GM19023 (cell line): ENCODE measurements at regions not wholly inside any gene's neighbourhood (a gene's known extent, or its start where the extent isn't known, plus 50 kb on each side); places are given as distances from the start of the nearest gene placed in this dataset.
"Not testable (repeated sequence)": the region's sequence is repeated elsewhere in the genome, so short reads cannot be mapped to it uniquely, and the experiment has no call there.

Source experiments
- ATAC-seq: cut with Tn5 transposase; IDR thresholded peaks from one replicate; pipeline ENCODE4 v1.9.1; 2021; ENCODE audit warnings: mild to moderate bottlenecking, moderate library complexity; ENCODE audit not compliant: unreplicated experiment

GRCh38 chr18:55996717-55997116, 408.7 kb upstream of the TCF4 start:
- ATAC-seq: no peak

GRCh38 chr18:55990186-55990585, 402.2 kb upstream of the TCF4 start:
- no peak for ATAC-seq

GRCh38 chr18:55988537-55988936, 400.5 kb upstream of the TCF4 start:
- no peak for ATAC-seq

GRCh38 chr18:55983433-55983832, 395.4 kb upstream of the TCF4 start:
- no peak for ATAC-seq

GRCh38 chr18:55982992-55983391, 395.0 kb upstream of the TCF4 start:
- no peak for ATAC-seq

- no peak for ATAC-seq
Observed at GRCh38 chr18:55981712-55982475, 393.9 kb upstream of the TCF4 start.

- no peak for ATAC-seq
Observed at GRCh38 chr18:55974521-55974920, 386.5 kb upstream of the TCF4 start.

- no peak for ATAC-seq
Observed at GRCh38 chr18:55968550-55968949, 380.6 kb upstream of the TCF4 start.

- no peak for ATAC-seq
Observed at GRCh38 chr18:55967019-55967418, 379.0 kb upstream of the TCF4 start.

- ATAC-seq: no peak
Observed at GRCh38 chr18:55964171-55964570, 376.2 kb upstream of the TCF4 start.

- no peak for ATAC-seq
Observed at GRCh38 chr18:55953326-55953725, 365.3 kb upstream of the TCF4 start.

- ATAC-seq: not testable (repeated sequence)
Observed at GRCh38 chr18:55951738-55952137, 363.7 kb upstream of the TCF4 start.

- ATAC-seq: no peak
Observed at GRCh38 chr18:55950379-55951166, 362.6 kb upstream of the TCF4 start.

GRCh38 chr18:55934821-55935220, 346.8 kb upstream of the TCF4 start:
- ATAC-seq: no peak

- no peak for ATAC-seq
Observed at GRCh38 chr18:55932675-55933074, 344.7 kb upstream of the TCF4 start.

GRCh38 chr18:55927831-55928230, 339.8 kb upstream of the TCF4 start:
- ATAC-seq: no peak

- ATAC-seq: no peak
Observed at GRCh38 chr18:55925772-55926171, 337.8 kb upstream of the TCF4 start.

- ATAC-seq: no peak
Observed at GRCh38 chr18:55920063-55920462, 332.1 kb upstream of the TCF4 start.

- no peak for ATAC-seq
Observed at GRCh38 chr18:55918444-55918843, 330.5 kb upstream of the TCF4 start.

GRCh38 chr18:55912919-55913318, 324.9 kb upstream of the TCF4 start:
- ATAC-seq: no peak

- ATAC-seq: no peak
Observed at GRCh38 chr18:55912071-55912470, 324.1 kb upstream of the TCF4 start.

- no peak for ATAC-seq
Observed at GRCh38 chr18:55910296-55910695, 322.3 kb upstream of the TCF4 start.
